PC-3 (cell line): ENCODE measurements at regions not wholly inside any gene's neighbourhood (a gene's known extent, or its start where the extent isn't known, plus 50 kb on each side); places are given as distances from the start of the nearest gene placed in this dataset.

ENCODE experiments used
- EZH2 ChIP-seq: fragments of 300-600 bp; sonication (generic); IDR thresholded peaks from one replicate; pipeline ENCODE4 v1.6.1; 2017; ENCODE audit warnings: antibody characterized with exemption, mild to moderate bottlenecking, low read length; ENCODE audit not compliant: unreplicated experiment
- EZH2phosphoT487 ChIP-seq: fragments of 300-600 bp; sonication (generic); IDR thresholded peaks from 2 replicates; pipeline ENCODE4 v1.6.1; 2018; ENCODE audit warnings: mild to moderate bottlenecking, antibody characterized with exemption, low read length, borderline replicate concordance
- TF ChIP-seq, protein P1 (sequence below): fragments of 300-600 bp; sonication (generic); conservative IDR thresholded peaks from 2 replicates; pipeline ENCODE4 v1.5.1; 2017; ENCODE audit warnings: antibody characterized with exemption, low read depth, mild to moderate bottlenecking, low read length

DNA sequence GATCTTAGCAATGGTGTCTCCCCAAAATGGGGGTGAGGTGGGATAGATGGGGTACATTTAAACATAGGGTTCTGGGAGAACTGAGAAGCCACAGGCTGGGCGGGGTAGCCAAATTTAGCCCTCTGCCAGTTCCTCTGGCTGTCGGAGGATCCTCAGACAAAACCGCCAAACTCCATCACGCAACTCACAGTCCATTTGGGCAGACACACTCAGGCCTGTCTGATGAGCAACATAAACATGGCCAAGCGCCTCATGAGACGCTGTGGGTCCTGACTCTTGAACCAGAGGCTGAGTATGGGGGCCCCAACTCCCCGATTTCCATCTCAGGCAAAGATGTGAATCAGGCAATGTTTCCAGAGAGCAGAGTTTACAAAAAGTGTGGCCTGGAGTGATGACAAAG lies 162.3 kb downstream of the FGF18 start:
- TF ChIP-seq, protein P1, sequence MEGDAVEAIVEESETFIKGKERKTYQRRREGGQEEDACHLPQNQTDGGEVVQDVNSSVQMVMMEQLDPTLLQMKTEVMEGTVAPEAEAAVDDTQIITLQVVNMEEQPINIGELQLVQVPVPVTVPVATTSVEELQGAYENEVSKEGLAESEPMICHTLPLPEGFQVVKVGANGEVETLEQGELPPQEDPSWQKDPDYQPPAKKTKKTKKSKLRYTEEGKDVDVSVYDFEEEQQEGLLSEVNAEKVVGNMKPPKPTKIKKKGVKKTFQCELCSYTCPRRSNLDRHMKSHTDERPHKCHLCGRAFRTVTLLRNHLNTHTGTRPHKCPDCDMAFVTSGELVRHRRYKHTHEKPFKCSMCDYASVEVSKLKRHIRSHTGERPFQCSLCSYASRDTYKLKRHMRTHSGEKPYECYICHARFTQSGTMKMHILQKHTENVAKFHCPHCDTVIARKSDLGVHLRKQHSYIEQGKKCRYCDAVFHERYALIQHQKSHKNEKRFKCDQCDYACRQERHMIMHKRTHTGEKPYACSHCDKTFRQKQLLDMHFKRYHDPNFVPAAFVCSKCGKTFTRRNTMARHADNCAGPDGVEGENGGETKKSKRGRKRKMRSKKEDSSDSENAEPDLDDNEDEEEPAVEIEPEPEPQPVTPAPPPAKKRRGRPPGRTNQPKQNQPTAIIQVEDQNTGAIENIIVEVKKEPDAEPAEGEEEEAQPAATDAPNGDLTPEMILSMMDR: no peak
- no peak for TF ChIP-seq EZH2
- no peak for TF ChIP-seq EZH2phosphoT487
